WI38 (cell line): ENCODE measurements at regions not wholly inside any gene's neighbourhood (a gene's known extent, or its start where the extent isn't known, plus 50 kb on each side); places are given as distances from the start of the nearest gene placed in this dataset.

ENCODE experiments used
- H3K4me3 ChIP-seq: 2 replicates; pipeline ENCODE4 v1.5.1; 2011; ENCODE audit warnings: low read depth, mild to moderate bottlenecking, control low read depth, low read length
- CTCF ChIP-seq: IDR thresholded peaks from 2 replicates; pipeline ENCODE4 v1.5.1; 2012; ENCODE audit warnings: low read depth, mild to moderate bottlenecking, control low read depth, low read length

GRCh38 chr10:55734112-55734511 is 626.9 kb downstream of the ZWINT start:
- no peak overlapping the region for H3K4me3 ChIP-seq

GRCh38 chr10:55704950-55705349 is 656.1 kb downstream of the ZWINT start:
- no peak for TF ChIP-seq CTCF
- no peak overlapping the region for H3K4me3 ChIP-seq

More at GRCh38 chr10:55734112-55734511, 626.9 kb downstream of the ZWINT start:
- TF ChIP-seq CTCF: no peak

GRCh38 chr10:55668326-55668922 is 692.6 kb downstream of the ZWINT start:
- no peak for TF ChIP-seq CTCF
- H3K4me3 ChIP-seq: no peak overlapping the region

- no peak for TF ChIP-seq CTCF
- H3K4me3 ChIP-seq: no peak overlapping the region
Observed at GRCh38 chr10:55653531-55653930, 707.5 kb downstream of the ZWINT start.

- H3K4me3 ChIP-seq: no peak overlapping the region
- TF ChIP-seq CTCF: no peak
Observed at GRCh38 chr10:55641601-55642000, 719.5 kb downstream of the ZWINT start.

- no peak for TF ChIP-seq CTCF
- H3K4me3 ChIP-seq: no peak overlapping the region
Observed at GRCh38 chr10:55631071-55631654, 729.9 kb downstream of the ZWINT start.

- no peak for TF ChIP-seq CTCF
- no peak overlapping the region for H3K4me3 ChIP-seq
Observed at GRCh38 chr10:55630491-55631056, 730.5 kb downstream of the ZWINT start.
